OCI-LY3 (cell line): ENCODE measurements at regions not wholly inside any gene's neighbourhood (a gene's known extent, or its start where the extent isn't known, plus 50 kb on each side); places are given as distances from the start of the nearest gene placed in this dataset.

Experiments used
- EZH2phosphoT487 ChIP-seq: fragments of 200-600 bp; shearing (Covaris generic); IDR thresholded peaks from 2 replicates; pipeline ENCODE4 v1.6.1; 2018; ENCODE audit warnings: antibody characterized with exemption, mixed run types, low read depth
- TF ChIP-seq, protein P1 (sequence below): fragments of 200-600, 300-600 bp; sonication (generic); IDR thresholded peaks from 2 replicates; pipeline ENCODE4 v1.5.1; 2014; ENCODE audit warnings: antibody characterized with exemption, low read length, low read depth

DNA sequence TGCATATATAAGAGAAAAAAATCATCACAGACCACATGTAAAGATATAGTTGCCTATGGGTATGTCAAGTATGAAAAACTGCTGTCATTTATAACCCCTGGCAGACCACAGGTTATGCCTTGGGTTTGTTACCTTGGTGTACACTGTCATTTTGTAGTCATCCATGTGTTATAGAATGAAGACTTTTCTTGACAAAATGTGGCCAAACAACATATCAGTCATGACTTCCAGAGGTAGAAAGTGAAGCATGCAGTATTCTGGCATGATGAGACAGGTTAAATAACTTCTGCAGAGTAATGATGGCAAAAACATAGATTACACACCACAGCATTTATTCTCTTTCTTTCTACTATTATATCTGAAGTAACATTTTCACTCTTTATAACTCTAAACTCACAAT lies 74.9 kb upstream of the NEUROD1 start:
- TF ChIP-seq, protein P1, sequence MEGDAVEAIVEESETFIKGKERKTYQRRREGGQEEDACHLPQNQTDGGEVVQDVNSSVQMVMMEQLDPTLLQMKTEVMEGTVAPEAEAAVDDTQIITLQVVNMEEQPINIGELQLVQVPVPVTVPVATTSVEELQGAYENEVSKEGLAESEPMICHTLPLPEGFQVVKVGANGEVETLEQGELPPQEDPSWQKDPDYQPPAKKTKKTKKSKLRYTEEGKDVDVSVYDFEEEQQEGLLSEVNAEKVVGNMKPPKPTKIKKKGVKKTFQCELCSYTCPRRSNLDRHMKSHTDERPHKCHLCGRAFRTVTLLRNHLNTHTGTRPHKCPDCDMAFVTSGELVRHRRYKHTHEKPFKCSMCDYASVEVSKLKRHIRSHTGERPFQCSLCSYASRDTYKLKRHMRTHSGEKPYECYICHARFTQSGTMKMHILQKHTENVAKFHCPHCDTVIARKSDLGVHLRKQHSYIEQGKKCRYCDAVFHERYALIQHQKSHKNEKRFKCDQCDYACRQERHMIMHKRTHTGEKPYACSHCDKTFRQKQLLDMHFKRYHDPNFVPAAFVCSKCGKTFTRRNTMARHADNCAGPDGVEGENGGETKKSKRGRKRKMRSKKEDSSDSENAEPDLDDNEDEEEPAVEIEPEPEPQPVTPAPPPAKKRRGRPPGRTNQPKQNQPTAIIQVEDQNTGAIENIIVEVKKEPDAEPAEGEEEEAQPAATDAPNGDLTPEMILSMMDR, result no peak
- TF ChIP-seq EZH2phosphoT487, result no peak
